ENCODE measurements at regions not wholly inside any gene's neighbourhood (a gene's known extent, or its start where the extent isn't known, plus 50 kb on each side); places are given as distances from the start of the nearest gene placed in this dataset.

DNA sequence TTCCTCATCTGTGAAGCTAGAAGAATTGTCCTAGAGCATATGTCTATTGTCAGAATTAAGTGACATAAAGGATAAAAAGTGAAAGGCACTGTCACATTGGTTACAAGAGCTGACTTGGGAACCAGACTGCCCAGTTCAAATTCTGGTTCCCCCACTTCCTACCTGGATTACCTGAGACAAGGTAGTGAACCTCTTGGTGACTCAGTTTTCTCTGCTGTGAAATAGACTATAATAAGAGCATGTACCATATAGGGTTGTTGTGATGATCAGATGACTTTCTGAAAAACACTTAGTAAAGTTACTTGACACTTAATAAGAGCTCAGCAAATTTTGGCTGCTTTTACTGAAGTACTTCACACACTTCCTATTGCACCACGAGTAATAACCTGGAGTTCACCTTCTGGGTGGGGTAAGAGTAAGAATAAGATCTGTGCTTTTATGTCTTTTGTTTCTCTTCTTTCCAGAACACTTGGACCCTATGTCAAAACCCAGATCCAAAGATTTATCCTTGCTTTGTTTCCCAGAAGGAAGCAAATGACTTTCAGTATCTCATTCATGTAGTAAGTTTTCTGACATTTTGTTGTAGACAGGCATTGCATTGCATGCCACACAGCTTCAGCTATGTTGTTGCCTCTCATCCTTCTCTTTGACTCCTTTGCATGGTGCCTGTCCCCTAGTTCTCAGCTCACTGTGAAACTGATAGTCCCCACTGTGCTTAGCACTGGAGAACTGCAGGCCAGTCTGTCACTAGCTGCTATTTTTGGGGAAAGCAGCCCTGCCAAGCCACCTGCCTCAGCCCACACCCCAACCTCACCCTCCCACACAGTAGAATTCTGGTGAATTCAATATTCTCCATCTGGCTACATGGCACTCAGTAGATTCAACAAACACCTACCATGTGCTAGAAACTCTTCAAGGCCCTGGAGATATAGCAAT, 121.8 kb upstream of the POU2AF2 start:
- H3K27ac Mint-ChIP-seq = no peak overlapping the region
- no peak overlapping the region for H2BK12ac ChIP-seq (ENCODE audit: insufficient read length, low read depth, low read length)
- H4K8ac ChIP-seq (replicated peaks; ENCODE audit: insufficient read length, low read depth, low read length) = no peak overlapping the region
- H3K4me1 Mint-ChIP-seq = no peaks in the 10 kb centered on the region
- H3K56ac ChIP-seq (ENCODE audit: insufficient read length, low read depth, low read length) = no peak overlapping the region
- no peak overlapping the region for H3T11ph ChIP-seq (ENCODE audit: low read length)
- H2BK15ac ChIP-seq (ENCODE audit: low read depth, low read length) = no peak overlapping the region
- H3K4me1 ChIP-seq (ENCODE audit: insufficient read depth, low read length) = no peaks in the 10 kb centered on the region
- no peak overlapping the region for H4K91ac ChIP-seq (ENCODE audit: insufficient read length, low read depth, low read length)
- no peak overlapping the region for H3K4ac ChIP-seq (ENCODE audit: low read depth, low read length)
- no peaks in the 10 kb centered on the region for H3K23me2 ChIP-seq (ENCODE audit: insufficient read length, low read depth, low read length, poor library complexity, severe bottlenecking)
- no peaks in the 10 kb centered on the region for H3K9me3 ChIP-seq (ENCODE audit: control insufficient read depth, low read depth, low read length)
- TF ChIP-seq, protein P1, sequence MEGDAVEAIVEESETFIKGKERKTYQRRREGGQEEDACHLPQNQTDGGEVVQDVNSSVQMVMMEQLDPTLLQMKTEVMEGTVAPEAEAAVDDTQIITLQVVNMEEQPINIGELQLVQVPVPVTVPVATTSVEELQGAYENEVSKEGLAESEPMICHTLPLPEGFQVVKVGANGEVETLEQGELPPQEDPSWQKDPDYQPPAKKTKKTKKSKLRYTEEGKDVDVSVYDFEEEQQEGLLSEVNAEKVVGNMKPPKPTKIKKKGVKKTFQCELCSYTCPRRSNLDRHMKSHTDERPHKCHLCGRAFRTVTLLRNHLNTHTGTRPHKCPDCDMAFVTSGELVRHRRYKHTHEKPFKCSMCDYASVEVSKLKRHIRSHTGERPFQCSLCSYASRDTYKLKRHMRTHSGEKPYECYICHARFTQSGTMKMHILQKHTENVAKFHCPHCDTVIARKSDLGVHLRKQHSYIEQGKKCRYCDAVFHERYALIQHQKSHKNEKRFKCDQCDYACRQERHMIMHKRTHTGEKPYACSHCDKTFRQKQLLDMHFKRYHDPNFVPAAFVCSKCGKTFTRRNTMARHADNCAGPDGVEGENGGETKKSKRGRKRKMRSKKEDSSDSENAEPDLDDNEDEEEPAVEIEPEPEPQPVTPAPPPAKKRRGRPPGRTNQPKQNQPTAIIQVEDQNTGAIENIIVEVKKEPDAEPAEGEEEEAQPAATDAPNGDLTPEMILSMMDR (conservative IDR thresholded peaks at IDR 0.05) = no peak
- no peaks in the 10 kb centered on the region for H3K9me3 Mint-ChIP-seq
- H3K79me2 ChIP-seq (ENCODE audit: insufficient read depth, low read length) = no peaks in the 10 kb centered on the region
- H2BK5ac ChIP-seq (ENCODE audit: insufficient read length, low read length) = no peak overlapping the region
- H3K18ac ChIP-seq (ENCODE audit: insufficient read length, low read depth, low read length) = no peak overlapping the region
- H3K27me3 ChIP-seq (ENCODE audit: insufficient read depth, low read length) = no peaks in the 10 kb centered on the region
- no peaks in the 10 kb centered on the region for H3K27me3 Mint-ChIP-seq (ENCODE audit: low read depth)
- H4K5ac ChIP-seq (ENCODE audit: insufficient read length, low read depth, low read length) = no peak overlapping the region
- no peak overlapping the region for H2AFZ ChIP-seq (ENCODE audit: low read length)
- H2BK120ac ChIP-seq (ENCODE audit: low read depth, low read length, poor library complexity, severe bottlenecking) = no peak overlapping the region
- no peak overlapping the region for H2BK20ac ChIP-seq (ENCODE audit: low read depth, low read length, poor library complexity, severe bottlenecking)
- H3K79me1 ChIP-seq (ENCODE audit: insufficient read depth, low read depth, low read length, poor library complexity, severe bottlenecking) = no peaks in the 10 kb centered on the region
- H3K27ac ChIP-seq (ENCODE audit: insufficient read length, low read depth, low read length) = no peak overlapping the region
- no peak overlapping the region for H3K4me3 Mint-ChIP-seq
- H3K4me2 ChIP-seq (ENCODE audit: insufficient read depth, insufficient read length, low read length) = no peak overlapping the region
- no peak overlapping the region for H2AK5ac ChIP-seq (ENCODE audit: insufficient read length, low read length)
- DNase-seq = no peak
- no CpG with 5 or more reads among the region's 1 CpG for WGBS (ENCODE audit: extremely low coverage, insufficient read length, low lambda C conversion rate)
- H4K20me1 ChIP-seq (ENCODE audit: control insufficient read depth, insufficient read depth, insufficient read length) = no peaks in the 10 kb centered on the region
- H3K23ac ChIP-seq (ENCODE audit: insufficient read length, low read depth, low read length) = no peak overlapping the region
- H3K9ac ChIP-seq (ENCODE audit: extremely low read depth, insufficient read length, low read length) = no peak overlapping the region
- no peaks in the 10 kb centered on the region for H3K36me3 Mint-ChIP-seq (ENCODE audit: insufficient read depth in 1 of 3, low read depth in 3 of 3)
- no peak overlapping the region for H3K14ac ChIP-seq (ENCODE audit: insufficient read depth, low read length)
